Activated CD8-positive, alpha-beta memory T cell treated with anti-CD3 and anti-CD28 coated beads, Interleukin-2, amount 10 ng/mL, durations not matched to agents 7 days and 5 days (primary cell): ENCODE measurements at regions not wholly inside any gene's neighbourhood (a gene's known extent, or its start where the extent isn't known, plus 50 kb on each side); places are given as distances from the start of the nearest gene placed in this dataset.
"Not testable (repeated sequence)": the region's sequence is repeated elsewhere in the genome, so short reads cannot be mapped to it uniquely, and the experiment has no call there.

Experiments used
- ATAC-seq: fragments of 150-1000 bp; cut with Tn5 transposase; one replicate; pipeline ENCODE4 v1.10.0; 2021; ENCODE audit warnings: moderate library complexity
- CTCF ChIA-PET: fragments of 350-600 bp; sonication (Branson Sonifier 250); formaldehyde crosslinking; loops from one replicate; lab custom pipeline; 2021; ENCODE audit warnings: antibody characterized with exemption; lab: Charles Lee
- DNase-seq: peaks from one replicate; pipeline ENCODE4 v3.0.0-alpha.2; 2020
- H3K27ac Mint-ChIP-seq: one replicate; pipeline ENCODE4 v1.8.0; 2021; ENCODE audit warnings: mild to moderate bottlenecking, mixed read lengths
- H3K27me3 Mint-ChIP-seq: one replicate; pipeline ENCODE4 v1.8.0; 2021; ENCODE audit warnings: mixed read lengths
- H3K36me3 Mint-ChIP-seq: one replicate; pipeline ENCODE4 v1.8.0; 2021; ENCODE audit warnings: mild to moderate bottlenecking, mixed read lengths
- H3K4me1 Mint-ChIP-seq: one replicate; pipeline ENCODE4 v1.8.0; 2021; ENCODE audit warnings: mixed read lengths
- H3K4me3 Mint-ChIP-seq: one replicate; pipeline ENCODE4 v1.8.0; 2021; ENCODE audit warnings: mild to moderate bottlenecking, moderate library complexity, mixed read lengths
- H3K9me3 Mint-ChIP-seq: one replicate; pipeline ENCODE4 v1.8.0; 2022; ENCODE audit warnings: low read depth, mixed read lengths

- CTCF ChIA-PET: no interaction called here
- no peak overlapping the region for H3K27ac Mint-ChIP-seq
- H3K9me3 Mint-ChIP-seq: peaks cover 6% of the 10 kb centered on the region
- no peaks in the 10 kb centered on the region for H3K36me3 Mint-ChIP-seq
- H3K27me3 Mint-ChIP-seq: no peaks in the 10 kb centered on the region
- DNase-seq (no peak), ATAC-seq (no peak)
- H3K4me1 Mint-ChIP-seq: no peaks in the 10 kb centered on the region
- H3K4me3 Mint-ChIP-seq: no peak overlapping the region
These were observed 521.5 kb downstream of the PYDC2 start for GRCh38 chr3:191982481-191982880.

- Mint-ChIP-seq H3K36me3 (no peaks in the 10 kb centered on the region), H3K27me3 (no peaks in the 10 kb centered on the region), H3K4me3 (no peak overlapping the region), H3K4me1 (no peaks in the 10 kb centered on the region), H3K27ac (no peak overlapping the region), H3K9me3 (peaks cover 11% of the 10 kb centered on the region)
- DNase-seq (no peak), ATAC-seq (no peak)
- CTCF ChIA-PET: no interaction called here
These were observed 524.7 kb downstream of the PYDC2 start for GRCh38 chr3:191985691-191986090.

DNA sequence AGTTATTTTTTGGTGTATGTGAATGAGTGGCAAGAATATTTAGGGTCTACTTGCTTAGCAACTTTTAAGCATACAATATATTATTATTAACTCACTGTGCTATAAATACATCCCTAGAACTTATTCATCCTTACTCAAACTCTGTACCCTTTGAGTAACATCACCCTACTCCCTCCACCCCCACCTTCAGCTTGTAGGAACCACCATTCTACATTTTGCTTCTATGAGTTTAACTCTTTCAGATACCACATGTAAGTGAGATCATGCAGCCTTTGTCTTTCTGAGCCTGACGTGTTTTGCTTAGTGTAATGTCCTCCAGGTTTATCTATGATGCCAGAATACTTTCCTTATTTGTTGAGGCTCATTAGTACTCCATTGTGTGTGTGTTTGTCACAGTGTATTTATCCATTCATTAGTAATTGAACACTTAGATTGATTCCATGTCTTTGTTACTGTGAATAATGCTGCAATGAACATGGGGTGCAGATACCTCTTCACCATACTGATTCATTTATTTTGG lies 526.9 kb downstream of the PYDC2 start:
- Mint-ChIP-seq H3K27me3 (no peaks in the 10 kb centered on the region), H3K4me3 (no peak overlapping the region), H3K4me1 (no peaks in the 10 kb centered on the region), H3K36me3 (no peaks in the 10 kb centered on the region), H3K9me3 (peaks cover 13% of the 10 kb centered on the region), H3K27ac (no peak overlapping the region)
- no peak for DNase-seq
- ATAC-seq: no peak
- CTCF ChIA-PET: no interaction called here

- H3K27ac Mint-ChIP-seq, H3K4me1 Mint-ChIP-seq, H3K27me3 Mint-ChIP-seq, H3K36me3 Mint-ChIP-seq, CTCF ChIA-PET, ATAC-seq, DNase-seq, H3K4me3 Mint-ChIP-seq: not testable (repeated sequence)
- peaks cover 14% of the 10 kb centered on the region for H3K9me3 Mint-ChIP-seq
These were observed 533.0 kb downstream of the PYDC2 start for GRCh38 chr3:191993952-191994351.

- Mint-ChIP-seq H3K27me3 (no peaks in the 10 kb centered on the region), H3K9me3 (peaks cover 10% of the 10 kb centered on the region), H3K36me3 (no peaks in the 10 kb centered on the region), H3K27ac (no peak overlapping the region), H3K4me1 (no peaks in the 10 kb centered on the region), H3K4me3 (no peak overlapping the region)
- ATAC-seq (no peak), DNase-seq (no peak)
- CTCF ChIA-PET: no interaction called here
These were observed 536.1 kb downstream of the PYDC2 start for GRCh38 chr3:191997093-191997492.

GRCh38 chr3:191997579-191998268 lies 536.8 kb downstream of the PYDC2 start:
- Mint-ChIP-seq H3K36me3 (no peaks in the 10 kb centered on the region), H3K4me3 (no peak overlapping the region), H3K27ac (no peak overlapping the region), H3K4me1 (no peaks in the 10 kb centered on the region), H3K9me3 (peaks cover 8% of the 10 kb centered on the region), H3K27me3 (no peaks in the 10 kb centered on the region)
- DNase-seq: no peak
- no peak for ATAC-seq
- CTCF ChIA-PET: no interaction called here

DNA sequence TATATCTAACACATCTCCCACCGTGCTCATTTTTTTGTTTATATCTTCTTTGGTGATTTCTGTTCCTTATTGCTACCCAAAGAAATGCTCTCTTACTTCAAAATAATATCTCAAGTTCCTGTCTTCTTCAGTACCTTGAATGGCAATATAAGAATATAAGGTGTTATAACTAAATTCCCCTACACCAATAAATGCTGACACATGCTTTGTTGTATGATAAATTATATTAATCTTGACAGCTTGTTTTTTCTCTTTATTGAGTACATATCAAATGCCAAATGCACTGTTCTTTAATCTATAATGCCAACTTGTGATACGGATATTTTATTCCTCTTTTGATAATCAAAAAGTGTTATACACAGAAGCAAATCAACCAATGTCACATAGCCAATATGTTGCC lies 540.3 kb downstream of the PYDC2 start:
- H3K9me3 Mint-ChIP-seq: no peaks in the 10 kb centered on the region
- no peaks in the 10 kb centered on the region for H3K36me3 Mint-ChIP-seq
- no peak for DNase-seq
- H3K4me3 Mint-ChIP-seq: no peak overlapping the region
- H3K27me3 Mint-ChIP-seq: no peaks in the 10 kb centered on the region
- H3K4me1 Mint-ChIP-seq: no peaks in the 10 kb centered on the region
- H3K27ac Mint-ChIP-seq: no peak overlapping the region
- CTCF ChIA-PET: interaction anchor here (0.6 kb wide), 1 partner anchor 1395 kb away, joined by 3 read pairs; no protein-coding TSS in a partner anchor
- ATAC-seq: no peak

DNA sequence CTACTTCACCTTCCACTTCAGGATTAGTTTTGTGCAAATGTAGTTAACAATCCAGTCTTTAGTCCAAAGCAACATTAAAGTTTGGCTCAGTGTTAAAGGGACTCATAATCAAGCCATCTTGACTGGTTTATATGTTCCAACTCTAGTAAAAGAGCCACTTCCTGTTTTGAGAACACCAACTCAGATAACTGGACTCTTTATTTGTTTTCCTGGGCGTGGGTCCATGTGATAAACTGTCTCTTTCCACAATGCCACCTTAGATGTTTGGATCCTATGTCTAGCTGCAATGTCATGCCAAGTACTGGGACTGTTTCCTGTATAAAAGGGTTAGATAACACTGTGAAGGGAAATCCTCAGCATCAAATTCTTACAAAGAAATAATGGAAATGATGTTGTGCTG lies 545.0 kb downstream of the PYDC2 start:
- CTCF ChIA-PET: no interaction called here
- no peak for ATAC-seq
- Mint-ChIP-seq H3K27me3 (no peaks in the 10 kb centered on the region), H3K4me3 (no peak overlapping the region), H3K4me1 (no peaks in the 10 kb centered on the region), H3K9me3 (peaks cover 3% of the 10 kb centered on the region), H3K36me3 (no peaks in the 10 kb centered on the region), H3K27ac (no peak overlapping the region)
- DNase-seq: no peak

DNA sequence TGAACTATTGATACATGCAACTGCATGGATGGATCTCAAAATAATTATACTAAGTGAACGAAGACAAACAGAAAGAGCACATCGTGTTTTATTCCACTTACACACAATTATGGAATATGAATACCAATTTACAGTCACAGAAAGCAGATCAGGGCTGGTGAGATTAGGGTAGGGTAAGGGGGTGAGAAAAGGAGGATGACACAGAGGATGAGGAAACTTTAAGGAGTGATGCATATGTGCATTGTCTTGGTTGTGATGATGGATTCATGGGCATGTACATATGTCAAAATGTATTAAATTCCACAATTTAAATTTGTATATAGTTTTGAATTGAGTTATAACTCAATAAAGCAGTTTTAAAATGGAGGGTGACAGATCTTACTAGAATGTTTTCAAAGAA lies 548.9 kb downstream of the PYDC2 start:
- no peak for ATAC-seq
- Mint-ChIP-seq H3K27ac (no peak overlapping the region), H3K36me3 (no peaks in the 10 kb centered on the region), H3K4me1 (no peaks in the 10 kb centered on the region), H3K4me3 (no peak overlapping the region), H3K9me3 (peaks cover 3% of the 10 kb centered on the region), H3K27me3 (no peaks in the 10 kb centered on the region)
- DNase-seq: no peak
- CTCF ChIA-PET: no interaction called here

- Mint-ChIP-seq H3K27me3 (no peaks in the 10 kb centered on the region), H3K36me3 (no peaks in the 10 kb centered on the region), H3K9me3 (peaks cover 3% of the 10 kb centered on the region), H3K4me3 (no peak overlapping the region), H3K4me1 (no peaks in the 10 kb centered on the region), H3K27ac (no peak overlapping the region)
- DNase-seq: no peak
- CTCF ChIA-PET: no interaction called here
- ATAC-seq: no peak
These were observed 549.5 kb downstream of the PYDC2 start for GRCh38 chr3:192010490-192010889.

- Mint-ChIP-seq H3K27ac (no peak overlapping the region), H3K4me3 (no peak overlapping the region), H3K9me3 (peaks cover 3% of the 10 kb centered on the region), H3K27me3 (no peaks in the 10 kb centered on the region), H3K36me3 (no peaks in the 10 kb centered on the region), H3K4me1 (no peaks in the 10 kb centered on the region)
- no peak for DNase-seq
- CTCF ChIA-PET: no interaction called here
- ATAC-seq: no peak
These were observed 550.2 kb downstream of the PYDC2 start for GRCh38 chr3:192011137-192011536.

DNA sequence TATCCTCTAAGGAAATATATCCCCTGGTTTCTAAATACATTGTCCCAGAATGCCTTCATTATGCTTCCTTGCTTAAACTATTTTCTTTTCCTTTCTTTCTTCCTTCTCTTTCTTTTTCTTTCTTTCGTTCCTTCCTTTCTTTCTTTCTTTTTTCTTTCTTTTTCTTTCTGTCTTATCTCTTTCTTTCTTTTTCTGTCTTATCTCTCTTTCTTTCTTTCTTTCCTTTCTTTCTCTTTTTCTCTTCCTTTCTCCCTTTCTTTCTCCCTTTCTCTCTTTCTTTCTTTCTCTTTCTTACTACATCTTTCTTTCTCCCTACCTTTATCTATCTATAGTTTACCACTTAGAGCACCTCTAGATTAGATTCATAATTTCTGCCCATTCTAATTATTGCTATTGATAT lies 552.1 kb downstream of the PYDC2 start:
- DNase-seq (no peak), ATAC-seq (no peak)
- Mint-ChIP-seq H3K9me3 (peaks cover 3% of the 10 kb centered on the region), H3K4me1 (no peaks in the 10 kb centered on the region), H3K27me3 (no peaks in the 10 kb centered on the region), H3K27ac (no peak overlapping the region), H3K36me3 (no peaks in the 10 kb centered on the region), H3K4me3 (no peak overlapping the region)
- CTCF ChIA-PET: no interaction called here

- H3K9me3 Mint-ChIP-seq: peaks cover 2% of the 10 kb centered on the region
- ATAC-seq (no peak), DNase-seq (no peak)
- CTCF ChIA-PET: no interaction called here
- no peaks in the 10 kb centered on the region for H3K4me1 Mint-ChIP-seq
- H3K27me3 Mint-ChIP-seq: no peaks in the 10 kb centered on the region
- H3K27ac Mint-ChIP-seq: no peak overlapping the region
- no peaks in the 10 kb centered on the region for H3K36me3 Mint-ChIP-seq
- no peak overlapping the region for H3K4me3 Mint-ChIP-seq
These were observed 561.4 kb downstream of the PYDC2 start for GRCh38 chr3:192022412-192022811.

DNA sequence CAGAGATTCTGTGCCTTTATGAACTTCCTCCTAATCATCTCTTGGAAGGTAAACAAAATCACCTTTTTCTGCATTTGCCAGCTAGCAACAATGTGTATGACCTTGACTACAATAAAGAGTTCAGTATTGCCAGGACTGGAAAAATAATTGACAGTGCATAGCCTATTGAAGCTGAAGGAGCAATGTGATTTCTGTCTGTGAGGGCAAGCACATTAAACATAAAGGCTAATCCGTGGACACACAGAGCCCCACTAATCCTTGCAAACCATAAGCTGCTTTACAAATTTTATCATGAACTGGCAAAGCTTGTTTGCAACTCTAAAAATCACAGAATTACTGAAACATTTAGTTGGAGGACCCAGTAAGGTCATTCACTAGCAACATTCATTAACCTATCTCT lies 563.8 kb downstream of the PYDC2 start:
- DNase-seq (no peak), ATAC-seq (no peak)
- CTCF ChIA-PET: no interaction called here
- Mint-ChIP-seq H3K27me3 (no peaks in the 10 kb centered on the region), H3K36me3 (no peaks in the 10 kb centered on the region), H3K4me3 (no peak overlapping the region), H3K9me3 (peaks cover 2% of the 10 kb centered on the region), H3K4me1 (no peaks in the 10 kb centered on the region), H3K27ac (no peak overlapping the region)
